Endothelial cell of umbilical vein (primary cell): ENCODE measurements at regions not wholly inside any gene's neighbourhood (a gene's known extent, or its start where the extent isn't known, plus 50 kb on each side); places are given as distances from the start of the nearest gene placed in this dataset.

Experiments
- FOS ChIP-seq: IDR thresholded peaks from 2 replicates; pipeline ENCODE4 v1.6.1; 2011; ENCODE audit warnings: mild to moderate bottlenecking, low read length, moderate library complexity, borderline replicate concordance; ENCODE audit not compliant: insufficient read depth
- GATA2 ChIP-seq: IDR thresholded peaks from 2 replicates; pipeline ENCODE4 v1.7.0; 2011; ENCODE audit warnings: low read depth, mild to moderate bottlenecking, moderate library complexity, mixed read lengths, low read length; ENCODE audit not compliant: insufficient read length, insufficient read depth
- JUN ChIP-seq: IDR thresholded peaks from 2 replicates; pipeline ENCODE4 v1.6.1; 2011; ENCODE audit warnings: borderline replicate concordance, low read depth; ENCODE audit not compliant: insufficient read length, insufficient read depth
- MAX ChIP-seq: IDR thresholded peaks from 2 replicates; pipeline ENCODE4 v1.6.1; 2011; ENCODE audit not compliant: insufficient read depth, insufficient read length
- MYC ChIP-seq: IDR thresholded peaks from one replicate; pipeline ENCODE4 v1.6.1; 2011; ENCODE audit warnings: mild to moderate bottlenecking, low read depth, low read length
- POLR2A ChIP-seq: IDR thresholded peaks from 2 replicates; pipeline ENCODE4 v1.6.1; 2012; ENCODE audit warnings: low read depth, mild to moderate bottlenecking, control low read depth, low read length
- POLR2AphosphoS5 ChIP-seq: IDR thresholded peaks from 2 replicates; pipeline ENCODE4 v1.6.1; 2012; ENCODE audit warnings: low read depth, mild to moderate bottlenecking, control low read depth, low read length, moderate library complexity; ENCODE audit not compliant: insufficient read depth
- TF ChIP-seq, protein P1 (sequence below), 2 donors: IDR thresholded peaks; 1 replicate in 1 of 2; 2 replicates in 1 of 2; pipeline ENCODE4 v1.5.1; 2011; ENCODE audit warnings: low read length in 2 of 2, mild to moderate bottlenecking in 2 of 2, moderate library complexity in 2 of 2, control low read depth in 1 of 2, inconsistent platforms in 1 of 2, low read depth in 1 of 2; ENCODE audit not compliant: insufficient read depth in 1 of 2; ENCODE audit errors: extremely low read depth in 1 of 2

GRCh38 chr7:109873296-109873695, 1217.6 kb upstream of the LRRN3 start:
- TF ChIP-seq, protein P1, sequence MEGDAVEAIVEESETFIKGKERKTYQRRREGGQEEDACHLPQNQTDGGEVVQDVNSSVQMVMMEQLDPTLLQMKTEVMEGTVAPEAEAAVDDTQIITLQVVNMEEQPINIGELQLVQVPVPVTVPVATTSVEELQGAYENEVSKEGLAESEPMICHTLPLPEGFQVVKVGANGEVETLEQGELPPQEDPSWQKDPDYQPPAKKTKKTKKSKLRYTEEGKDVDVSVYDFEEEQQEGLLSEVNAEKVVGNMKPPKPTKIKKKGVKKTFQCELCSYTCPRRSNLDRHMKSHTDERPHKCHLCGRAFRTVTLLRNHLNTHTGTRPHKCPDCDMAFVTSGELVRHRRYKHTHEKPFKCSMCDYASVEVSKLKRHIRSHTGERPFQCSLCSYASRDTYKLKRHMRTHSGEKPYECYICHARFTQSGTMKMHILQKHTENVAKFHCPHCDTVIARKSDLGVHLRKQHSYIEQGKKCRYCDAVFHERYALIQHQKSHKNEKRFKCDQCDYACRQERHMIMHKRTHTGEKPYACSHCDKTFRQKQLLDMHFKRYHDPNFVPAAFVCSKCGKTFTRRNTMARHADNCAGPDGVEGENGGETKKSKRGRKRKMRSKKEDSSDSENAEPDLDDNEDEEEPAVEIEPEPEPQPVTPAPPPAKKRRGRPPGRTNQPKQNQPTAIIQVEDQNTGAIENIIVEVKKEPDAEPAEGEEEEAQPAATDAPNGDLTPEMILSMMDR (IDR thresholded peaks at IDR 0.05; ENCODE audit: extremely low read depth in 1 of 2, insufficient read depth in 1 of 2, low read depth in 1 of 2, low read length in 2 of 2), result no peak
- no peak for TF ChIP-seq POLR2AphosphoS5
- no peak for TF ChIP-seq JUN
- TF ChIP-seq MYC, result no peak
- no peak for TF ChIP-seq POLR2A
- no peak for TF ChIP-seq GATA2
- TF ChIP-seq FOS, result no peak
- TF ChIP-seq MAX, result no peak
